WTC11 (cell line): ENCODE measurements at regions not wholly inside any gene's neighbourhood (a gene's known extent, or its start where the extent isn't known, plus 50 kb on each side); places are given as distances from the start of the nearest gene placed in this dataset.

ENCODE experiments used
- ATAC-seq: fragments of 200-7000 bp; cut with Tn5 transposase; 2 replicates; pipeline ENCODE4 v1.10.0; 2021; ENCODE audit warnings: mild to moderate bottlenecking, moderate library complexity
- CTCF ChIA-PET: fragments of 300-600 bp; sonication (Branson Sonifier 250); formaldehyde crosslinking; loops from one replicate; lab custom pipeline; 2021; ENCODE audit warnings: antibody characterized with exemption; lab: Charles Lee
- POLR2A ChIA-PET: fragments of 350-600 bp; sonication (Branson Sonifier 250); formaldehyde crosslinking; loops from one replicate; lab custom pipeline; 2021; ENCODE audit warnings: antibody characterized with exemption; lab: Charles Lee
- DNase-seq: peaks from one replicate; pipeline ENCODE4 v3.0.0; 2021; ENCODE audit warnings: low spot score
- H3K27ac Mint-ChIP-seq: 2 replicates; pipeline ENCODE4 v1.8.0; 2021; ENCODE audit warnings: mixed read lengths
- H3K27me3 Mint-ChIP-seq: 2 replicates; pipeline ENCODE4 v1.8.0; 2021; ENCODE audit warnings: low read depth, mild to moderate bottlenecking, moderate library complexity, mixed read lengths
- H3K36me3 Mint-ChIP-seq: 2 replicates; pipeline ENCODE4 v1.8.0; 2021; ENCODE audit warnings: mixed read lengths
- H3K4me1 Mint-ChIP-seq: 2 replicates; pipeline ENCODE4 v1.8.0; 2022; ENCODE audit warnings: mixed read lengths
- H3K4me3 Mint-ChIP-seq: 2 replicates; pipeline ENCODE4 v1.8.0; 2021; ENCODE audit warnings: mild to moderate bottlenecking, moderate library complexity, mixed read lengths
- H3K9me3 Mint-ChIP-seq: 2 replicates; pipeline ENCODE4 v1.8.0; 2021; ENCODE audit warnings: mixed read lengths
- FOXK1 ChIP-seq: sonication (generic); formaldehyde crosslinking; IDR thresholded peaks from 2 replicates; pipeline ENCODE4 v1.8.0; 2022; ENCODE audit warnings: mild to moderate bottlenecking, moderate library complexity, missing genetic modification reagents
- HMGA2 ChIP-seq: fragments of 250-450 bp; sonication (Bioruptor Pico); IDR thresholded peaks from 2 replicates; pipeline ENCODE4 v1.4.0; 2021; ENCODE audit warnings: mild to moderate bottlenecking, moderate library complexity
- JUN ChIP-seq: sonication (generic); formaldehyde crosslinking; IDR thresholded peaks from 2 replicates; pipeline ENCODE4 v1.8.0; 2023; ENCODE audit warnings: mild to moderate bottlenecking, missing genetic modification reagents
- KAT7 ChIP-seq: sonication (generic); formaldehyde crosslinking; IDR thresholded peaks from 2 replicates; pipeline ENCODE4 v1.8.1; 2023; ENCODE audit warnings: missing genetic modification reagents, mild to moderate bottlenecking, borderline replicate concordance
- NR2C2 ChIP-seq: sonication (generic); formaldehyde crosslinking; IDR thresholded peaks from 2 replicates; pipeline ENCODE4 v1.8.0; 2022; ENCODE audit warnings: mild to moderate bottlenecking, missing genetic modification reagents
- PREB ChIP-seq: sonication (generic); formaldehyde crosslinking; IDR thresholded peaks from 2 replicates; pipeline ENCODE4 v1.8.1; 2022; ENCODE audit warnings: mild to moderate bottlenecking, missing genetic modification reagents, moderate library complexity, borderline replicate concordance
- STAT6 ChIP-seq: sonication (generic); formaldehyde crosslinking; conservative IDR thresholded peaks from 2 replicates; pipeline ENCODE4 v1.8.1; 2023; ENCODE audit warnings: mild to moderate bottlenecking, low read depth, missing genetic modification reagents, moderate library complexity
- ZNF232 ChIP-seq: sonication (generic); formaldehyde crosslinking; IDR thresholded peaks from 2 replicates; pipeline ENCODE4 v1.8.0; 2022; ENCODE audit warnings: mild to moderate bottlenecking, missing genetic modification reagents
- TF ChIP-seq, protein P1 (sequence below): fragments of 250-450 bp; sonication (Bioruptor Pico); IDR thresholded peaks from 2 replicates; pipeline ENCODE4 v1.9.0; 2021; ENCODE audit warnings: mild to moderate bottlenecking
- TF ChIP-seq, protein P2 (sequence below): sonication (generic); formaldehyde crosslinking; IDR thresholded peaks from 2 replicates; pipeline ENCODE4 v1.8.1; 2023; ENCODE audit warnings: mild to moderate bottlenecking, missing genetic modification reagents, moderate library complexity
- TF ChIP-seq, protein P3 (sequence below): fragments of 250-450 bp; sonication (Bioruptor Pico); IDR thresholded peaks from 2 replicates; pipeline ENCODE4 v2.1.2; 2022; ENCODE audit warnings: mild to moderate bottlenecking, moderate library complexity
- TF ChIP-seq, protein P4 (sequence below): fragments of 200-600 bp; IDR thresholded peaks from 2 replicates; pipeline ENCODE4 v1.8.0; 2022; ENCODE audit warnings: antibody characterized with exemption
- TF ChIP-seq, protein P5 (sequence below): sonication (generic); formaldehyde crosslinking; IDR thresholded peaks from 2 replicates; pipeline ENCODE4 v1.8.1; 2023; ENCODE audit warnings: mild to moderate bottlenecking, moderate library complexity, missing genetic modification reagents
- TF ChIP-seq, protein P6 (sequence below): sonication (generic); formaldehyde crosslinking; IDR thresholded peaks from 2 replicates; pipeline ENCODE4 v1.8.0; 2022; ENCODE audit warnings: mild to moderate bottlenecking, missing genetic modification reagents
- TF ChIP-seq, protein P7 (sequence below): fragments of 250-450 bp; sonication (Bioruptor Pico); IDR thresholded peaks from 2 replicates; pipeline ENCODE4 v1.9.0; 2021; ENCODE audit warnings: mild to moderate bottlenecking, borderline replicate concordance

- POLR2A ChIA-PET: no interaction called here
Measured at GRCh38 chr10:91140995-91141549, 79.4 kb upstream of the PCGF5 start.

More at GRCh38 chr10:91140995-91141549, 79.4 kb upstream of the PCGF5 start:
- no peaks in the 10 kb centered on the region; the same call in 1 of the 2 replicates for H3K27me3 Mint-ChIP-seq
- no peak overlapping the region for H3K4me3 Mint-ChIP-seq
- ATAC-seq (no peak), DNase-seq (no peak)
- no peaks in the 10 kb centered on the region for H3K4me1 Mint-ChIP-seq
- TF ChIP-seq PREB (CRISPR knock-in tag) (no peak), STAT6 (CRISPR knock-in tag) (no peak), HMGA2 (no peak), NR2C2 (CRISPR knock-in tag) (no peak), FOXK1 (CRISPR knock-in tag) (no peak), JUN (CRISPR knock-in tag) (no peak), KAT7 (CRISPR knock-in tag) (no peak), ZNF232 (CRISPR knock-in tag) (no peak)
- TF ChIP-seq, protein P1, sequence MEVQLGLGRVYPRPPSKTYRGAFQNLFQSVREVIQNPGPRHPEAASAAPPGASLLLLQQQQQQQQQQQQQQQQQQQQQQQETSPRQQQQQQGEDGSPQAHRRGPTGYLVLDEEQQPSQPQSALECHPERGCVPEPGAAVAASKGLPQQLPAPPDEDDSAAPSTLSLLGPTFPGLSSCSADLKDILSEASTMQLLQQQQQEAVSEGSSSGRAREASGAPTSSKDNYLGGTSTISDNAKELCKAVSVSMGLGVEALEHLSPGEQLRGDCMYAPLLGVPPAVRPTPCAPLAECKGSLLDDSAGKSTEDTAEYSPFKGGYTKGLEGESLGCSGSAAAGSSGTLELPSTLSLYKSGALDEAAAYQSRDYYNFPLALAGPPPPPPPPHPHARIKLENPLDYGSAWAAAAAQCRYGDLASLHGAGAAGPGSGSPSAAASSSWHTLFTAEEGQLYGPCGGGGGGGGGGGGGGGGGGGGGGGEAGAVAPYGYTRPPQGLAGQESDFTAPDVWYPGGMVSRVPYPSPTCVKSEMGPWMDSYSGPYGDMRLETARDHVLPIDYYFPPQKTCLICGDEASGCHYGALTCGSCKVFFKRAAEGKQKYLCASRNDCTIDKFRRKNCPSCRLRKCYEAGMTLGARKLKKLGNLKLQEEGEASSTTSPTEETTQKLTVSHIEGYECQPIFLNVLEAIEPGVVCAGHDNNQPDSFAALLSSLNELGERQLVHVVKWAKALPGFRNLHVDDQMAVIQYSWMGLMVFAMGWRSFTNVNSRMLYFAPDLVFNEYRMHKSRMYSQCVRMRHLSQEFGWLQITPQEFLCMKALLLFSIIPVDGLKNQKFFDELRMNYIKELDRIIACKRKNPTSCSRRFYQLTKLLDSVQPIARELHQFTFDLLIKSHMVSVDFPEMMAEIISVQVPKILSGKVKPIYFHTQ: no peak
- TF ChIP-seq, protein P2, sequence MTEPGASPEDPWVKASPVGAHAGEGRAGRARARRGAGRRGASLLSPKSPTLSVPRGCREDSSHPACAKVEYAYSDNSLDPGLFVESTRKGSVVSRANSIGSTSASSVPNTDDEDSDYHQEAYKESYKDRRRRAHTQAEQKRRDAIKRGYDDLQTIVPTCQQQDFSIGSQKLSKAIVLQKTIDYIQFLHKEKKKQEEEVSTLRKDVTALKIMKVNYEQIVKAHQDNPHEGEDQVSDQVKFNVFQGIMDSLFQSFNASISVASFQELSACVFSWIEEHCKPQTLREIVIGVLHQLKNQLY: no peak
- TF ChIP-seq, protein P3, sequence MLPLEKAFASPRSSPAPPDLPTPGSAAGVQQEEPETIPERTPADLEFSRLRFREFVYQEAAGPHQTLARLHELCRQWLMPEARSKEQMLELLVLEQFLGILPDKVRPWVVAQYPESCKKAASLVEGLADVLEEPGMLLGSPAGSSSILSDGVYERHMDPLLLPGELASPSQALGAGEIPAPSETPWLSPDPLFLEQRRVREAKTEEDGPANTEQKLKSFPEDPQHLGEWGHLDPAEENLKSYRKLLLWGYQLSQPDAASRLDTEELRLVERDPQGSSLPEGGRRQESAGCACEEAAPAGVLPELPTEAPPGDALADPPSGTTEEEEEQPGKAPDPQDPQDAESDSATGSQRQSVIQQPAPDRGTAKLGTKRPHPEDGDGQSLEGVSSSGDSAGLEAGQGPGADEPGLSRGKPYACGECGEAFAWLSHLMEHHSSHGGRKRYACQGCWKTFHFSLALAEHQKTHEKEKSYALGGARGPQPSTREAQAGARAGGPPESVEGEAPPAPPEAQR (CRISPR knock-in tag): no peak
- TF ChIP-seq, protein P4, sequence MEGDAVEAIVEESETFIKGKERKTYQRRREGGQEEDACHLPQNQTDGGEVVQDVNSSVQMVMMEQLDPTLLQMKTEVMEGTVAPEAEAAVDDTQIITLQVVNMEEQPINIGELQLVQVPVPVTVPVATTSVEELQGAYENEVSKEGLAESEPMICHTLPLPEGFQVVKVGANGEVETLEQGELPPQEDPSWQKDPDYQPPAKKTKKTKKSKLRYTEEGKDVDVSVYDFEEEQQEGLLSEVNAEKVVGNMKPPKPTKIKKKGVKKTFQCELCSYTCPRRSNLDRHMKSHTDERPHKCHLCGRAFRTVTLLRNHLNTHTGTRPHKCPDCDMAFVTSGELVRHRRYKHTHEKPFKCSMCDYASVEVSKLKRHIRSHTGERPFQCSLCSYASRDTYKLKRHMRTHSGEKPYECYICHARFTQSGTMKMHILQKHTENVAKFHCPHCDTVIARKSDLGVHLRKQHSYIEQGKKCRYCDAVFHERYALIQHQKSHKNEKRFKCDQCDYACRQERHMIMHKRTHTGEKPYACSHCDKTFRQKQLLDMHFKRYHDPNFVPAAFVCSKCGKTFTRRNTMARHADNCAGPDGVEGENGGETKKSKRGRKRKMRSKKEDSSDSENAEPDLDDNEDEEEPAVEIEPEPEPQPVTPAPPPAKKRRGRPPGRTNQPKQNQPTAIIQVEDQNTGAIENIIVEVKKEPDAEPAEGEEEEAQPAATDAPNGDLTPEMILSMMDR: no peak
- TF ChIP-seq, protein P5, sequence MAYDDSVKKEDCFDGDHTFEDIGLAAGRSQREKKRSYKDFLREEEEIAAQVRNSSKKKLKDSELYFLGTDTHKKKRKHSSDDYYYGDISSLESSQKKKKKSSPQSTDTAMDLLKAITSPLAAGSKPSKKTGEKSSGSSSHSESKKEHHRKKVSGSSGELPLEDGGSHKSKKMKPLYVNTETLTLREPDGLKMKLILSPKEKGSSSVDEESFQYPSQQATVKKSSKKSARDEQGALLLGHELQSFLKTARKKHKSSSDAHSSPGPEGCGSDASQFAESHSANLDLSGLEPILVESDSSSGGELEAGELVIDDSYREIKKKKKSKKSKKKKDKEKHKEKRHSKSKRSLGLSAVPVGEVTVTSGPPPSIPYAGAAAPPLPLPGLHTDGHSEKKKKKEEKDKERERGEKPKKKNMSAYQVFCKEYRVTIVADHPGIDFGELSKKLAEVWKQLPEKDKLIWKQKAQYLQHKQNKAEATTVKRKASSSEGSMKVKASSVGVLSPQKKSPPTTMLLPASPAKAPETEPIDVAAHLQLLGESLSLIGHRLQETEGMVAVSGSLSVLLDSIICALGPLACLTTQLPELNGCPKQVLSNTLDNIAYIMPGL (CRISPR knock-in tag): no peak
- TF ChIP-seq, protein P6, sequence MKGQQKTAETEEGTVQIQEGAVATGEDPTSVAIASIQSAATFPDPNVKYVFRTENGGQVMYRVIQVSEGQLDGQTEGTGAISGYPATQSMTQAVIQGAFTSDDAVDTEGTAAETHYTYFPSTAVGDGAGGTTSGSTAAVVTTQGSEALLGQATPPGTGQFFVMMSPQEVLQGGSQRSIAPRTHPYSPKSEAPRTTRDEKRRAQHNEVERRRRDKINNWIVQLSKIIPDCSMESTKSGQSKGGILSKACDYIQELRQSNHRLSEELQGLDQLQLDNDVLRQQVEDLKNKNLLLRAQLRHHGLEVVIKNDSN (CRISPR knock-in tag): no peak
- TF ChIP-seq, protein P7, sequence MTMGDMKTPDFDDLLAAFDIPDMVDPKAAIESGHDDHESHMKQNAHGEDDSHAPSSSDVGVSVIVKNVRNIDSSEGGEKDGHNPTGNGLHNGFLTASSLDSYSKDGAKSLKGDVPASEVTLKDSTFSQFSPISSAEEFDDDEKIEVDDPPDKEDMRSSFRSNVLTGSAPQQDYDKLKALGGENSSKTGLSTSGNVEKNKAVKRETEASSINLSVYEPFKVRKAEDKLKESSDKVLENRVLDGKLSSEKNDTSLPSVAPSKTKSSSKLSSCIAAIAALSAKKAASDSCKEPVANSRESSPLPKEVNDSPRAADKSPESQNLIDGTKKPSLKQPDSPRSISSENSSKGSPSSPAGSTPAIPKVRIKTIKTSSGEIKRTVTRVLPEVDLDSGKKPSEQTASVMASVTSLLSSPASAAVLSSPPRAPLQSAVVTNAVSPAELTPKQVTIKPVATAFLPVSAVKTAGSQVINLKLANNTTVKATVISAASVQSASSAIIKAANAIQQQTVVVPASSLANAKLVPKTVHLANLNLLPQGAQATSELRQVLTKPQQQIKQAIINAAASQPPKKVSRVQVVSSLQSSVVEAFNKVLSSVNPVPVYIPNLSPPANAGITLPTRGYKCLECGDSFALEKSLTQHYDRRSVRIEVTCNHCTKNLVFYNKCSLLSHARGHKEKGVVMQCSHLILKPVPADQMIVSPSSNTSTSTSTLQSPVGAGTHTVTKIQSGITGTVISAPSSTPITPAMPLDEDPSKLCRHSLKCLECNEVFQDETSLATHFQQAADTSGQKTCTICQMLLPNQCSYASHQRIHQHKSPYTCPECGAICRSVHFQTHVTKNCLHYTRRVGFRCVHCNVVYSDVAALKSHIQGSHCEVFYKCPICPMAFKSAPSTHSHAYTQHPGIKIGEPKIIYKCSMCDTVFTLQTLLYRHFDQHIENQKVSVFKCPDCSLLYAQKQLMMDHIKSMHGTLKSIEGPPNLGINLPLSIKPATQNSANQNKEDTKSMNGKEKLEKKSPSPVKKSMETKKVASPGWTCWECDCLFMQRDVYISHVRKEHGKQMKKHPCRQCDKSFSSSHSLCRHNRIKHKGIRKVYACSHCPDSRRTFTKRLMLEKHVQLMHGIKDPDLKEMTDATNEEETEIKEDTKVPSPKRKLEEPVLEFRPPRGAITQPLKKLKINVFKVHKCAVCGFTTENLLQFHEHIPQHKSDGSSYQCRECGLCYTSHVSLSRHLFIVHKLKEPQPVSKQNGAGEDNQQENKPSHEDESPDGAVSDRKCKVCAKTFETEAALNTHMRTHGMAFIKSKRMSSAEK (CRISPR knock-in tag): no peak
- no peaks in the 10 kb centered on the region for H3K36me3 Mint-ChIP-seq
- no peak overlapping the region for H3K27ac Mint-ChIP-seq
- CTCF ChIA-PET: no interaction called here
- H3K9me3 Mint-ChIP-seq: no peaks in the 10 kb centered on the region
